H1 (cell line): ENCODE measurements at regions not wholly inside any gene's neighbourhood (a gene's known extent, or its start where the extent isn't known, plus 50 kb on each side); places are given as distances from the start of the nearest gene placed in this dataset.

Source experiments
- CTCF ChIA-PET: fragments of 300-600 bp; sonication (Branson Sonifier 250); formaldehyde crosslinking; loops from one replicate; lab custom pipeline; 2021; ENCODE audit not compliant: partially characterized antibody; lab: Charles Lee
- POLR2A ChIA-PET: fragments of 300-600 bp; sonication (Branson Sonifier 250); formaldehyde crosslinking; loops from one replicate; lab custom pipeline; 2021; ENCODE audit warnings: inconsistent platforms; ENCODE audit not compliant: partially characterized antibody; lab: Charles Lee
- DNase-seq, 2 experiments: peaks; one replicate each; pipeline versions ENCODE4 v3.0.0 to v3.0.0-alpha.2; 2010 to 2022; ENCODE audit warnings: low spot score in 2 of 2, low read depth in 1 of 2, mixed read lengths in 1 of 2
- FAIRE-seq: peaks from 2 replicates; lab custom pipeline; 2011; peaks lifted over from hg19 to GRCh38; lab: Jason Lieb, UNC
- H2AFZ ChIP-seq: 2 replicates; pipeline ENCODE4 v1.8.1; 2012; ENCODE audit warnings: low read length, inconsistent platforms
- H2AK5ac ChIP-seq: 2 replicates; pipeline ENCODE4 v1.6.1; 2013; ENCODE audit warnings: low read depth, low read length
- H2BK120ac ChIP-seq: replicated peaks from 2 replicates; pipeline ENCODE3; 2013; ENCODE audit warnings: low read depth, low read length, inconsistent platforms
- H2BK12ac ChIP-seq: 2 replicates; pipeline ENCODE4 v1.6.1; 2013; ENCODE audit warnings: low read depth, low read length
- H2BK15ac ChIP-seq: 2 replicates; pipeline ENCODE4 v1.6.1; 2013; ENCODE audit warnings: low read length
- H2BK20ac ChIP-seq: 2 replicates; pipeline ENCODE4 v1.6.1; 2013; ENCODE audit warnings: low read length
- H2BK5ac ChIP-seq: 2 replicates; pipeline ENCODE4 v1.6.1; 2013; ENCODE audit warnings: low read depth, low read length
- H3K14ac ChIP-seq: 2 replicates; pipeline ENCODE4 v1.6.1; 2013; ENCODE audit warnings: inconsistent platforms; ENCODE audit not compliant: insufficient read length
- H3K18ac ChIP-seq: 2 replicates; pipeline ENCODE4 v1.6.1; 2013; ENCODE audit warnings: low read length; ENCODE audit errors: extremely low read depth
- H3K23ac ChIP-seq: 2 replicates; pipeline ENCODE4 v1.6.1; 2013; ENCODE audit warnings: inconsistent platforms; ENCODE audit not compliant: insufficient read length
- H3K23me2 ChIP-seq: 2 replicates; pipeline ENCODE4 v1.6.1; 2013; ENCODE audit warnings: low read depth, low read length
- H3K27ac ChIP-seq: 2 replicates; pipeline ENCODE4 v1.6.1; 2011; ENCODE audit warnings: low read depth, low read length, inconsistent platforms
- H3K27me3 ChIP-seq, 4 experiments: replicated peaks in 1 of 4; 1 replicate in 1 of 4; 2 replicates in 3 of 4; pipeline versions ENCODE4 v1.6.1 to v1.8.1; 2011 to 2013; ENCODE audit warnings: low read length in 3 of 4, mild to moderate bottlenecking in 3 of 4, inconsistent platforms in 2 of 4, mixed read lengths in 2 of 4, moderate library complexity in 1 of 4; ENCODE audit not compliant: control insufficient read depth in 3 of 4, insufficient read depth in 3 of 4; ENCODE audit errors: extremely low read depth in 1 of 4
- H3K36me3 ChIP-seq, 4 experiments: 2 replicates each; pipeline versions ENCODE4 v1.6.1 to v1.8.1; 2011 to 2013; ENCODE audit warnings: mild to moderate bottlenecking in 4 of 4, low read length in 3 of 4, moderate library complexity in 2 of 4, control low read depth in 1 of 4, inconsistent platforms in 1 of 4; ENCODE audit not compliant: insufficient read depth in 4 of 4, control insufficient read depth in 2 of 4
- H3K4ac ChIP-seq: replicated peaks from 2 replicates; pipeline ENCODE3; 2013; ENCODE audit warnings: low read length, low read depth, mixed read lengths, inconsistent platforms; ENCODE audit not compliant: insufficient read length
- H3K4me1 ChIP-seq, 4 experiments: replicated peaks in 1 of 4; 1 replicate in 1 of 4; 2 replicates in 3 of 4; pipeline versions ENCODE4 v1.6.1 to v1.8.1; 2011 to 2013; ENCODE audit warnings: low read length in 3 of 4, inconsistent platforms in 2 of 4, mixed read lengths in 1 of 4; ENCODE audit not compliant: insufficient read depth in 4 of 4, control insufficient read depth in 3 of 4
- H3K4me2 ChIP-seq, 2 experiments: 2 replicates each; pipeline versions ENCODE4 v1.6.1 to v1.8.1; 2011 to 2013; ENCODE audit warnings: low read depth in 2 of 2, low read length in 2 of 2, control low read depth in 1 of 2, inconsistent platforms in 1 of 2, mild to moderate bottlenecking in 1 of 2; ENCODE audit not compliant: insufficient read depth in 1 of 2
- H3K4me3 ChIP-seq, 4 experiments: fragments of 200-600, 300-600 bp in 1 of 4; sonication (generic), shearing (Covaris generic), sonication (Bioruptor Twin) in 1 of 4; 2 replicates each; pipeline versions ENCODE4 v1.5.1 to v1.8.1; 2011 to 2016; ENCODE audit warnings: low read length in 4 of 4, low read depth in 3 of 4, control low read depth in 2 of 4, inconsistent platforms in 2 of 4, mild to moderate bottlenecking in 2 of 4, mixed read lengths in 1 of 4, moderate library complexity in 1 of 4; ENCODE audit not compliant: insufficient read depth in 2 of 4; ENCODE audit errors: extremely low read depth in 1 of 4
- H3K56ac ChIP-seq: replicated peaks from 2 replicates; pipeline ENCODE3; 2013; ENCODE audit warnings: low read depth, mild to moderate bottlenecking, mixed read lengths, low read length, inconsistent platforms; ENCODE audit not compliant: insufficient read length
- H3K79me1 ChIP-seq: 2 replicates; pipeline ENCODE4 v1.6.1; 2013; ENCODE audit warnings: low read depth, low read length, control low read depth
- H3K79me2 ChIP-seq, 2 experiments: 2 replicates each; pipeline versions ENCODE4 v1.6.1 to v1.8.1; 2012 to 2013; ENCODE audit warnings: low read length in 2 of 2, mild to moderate bottlenecking in 2 of 2, inconsistent platforms in 1 of 2; ENCODE audit not compliant: insufficient read depth in 2 of 2, control insufficient read depth in 1 of 2
- H3K9ac ChIP-seq, 4 experiments: replicated peaks in 1 of 4; 1 replicate in 1 of 4; 2 replicates in 3 of 4; pipeline versions ENCODE4 v1.6.1 to v1.8.1; 2011 to 2013; ENCODE audit warnings: low read depth in 3 of 4, low read length in 3 of 4, control low read depth in 2 of 4, mild to moderate bottlenecking in 2 of 4, moderate library complexity in 2 of 4, inconsistent platforms in 1 of 4; ENCODE audit errors: extremely low read depth in 1 of 4
- H3K9me3 ChIP-seq, 2 experiments: 2 replicates each; pipeline versions ENCODE4 v1.6.1 to v1.8.1; 2012 to 2013; ENCODE audit warnings: mild to moderate bottlenecking in 2 of 2, moderate library complexity in 2 of 2, control low read depth in 1 of 2, inconsistent platforms in 1 of 2, low read depth in 1 of 2, low read length in 1 of 2, mixed read lengths in 1 of 2; ENCODE audit not compliant: insufficient read depth in 2 of 2
- H4K20me1 ChIP-seq, 2 experiments: replicated peaks in 1 of 2; 2 replicates each; pipeline versions ENCODE3 to v1.8.1; 2011 to 2013; ENCODE audit warnings: inconsistent platforms in 2 of 2, low read length in 2 of 2, mild to moderate bottlenecking in 1 of 2; ENCODE audit not compliant: insufficient read depth in 2 of 2, control insufficient read depth in 1 of 2
- H4K5ac ChIP-seq: 2 replicates; pipeline ENCODE4 v1.6.1; 2013; ENCODE audit warnings: low read length, low read depth, mixed read lengths, inconsistent platforms; ENCODE audit not compliant: insufficient read length
- H4K8ac ChIP-seq: 2 replicates; pipeline ENCODE4 v1.8.0; 2013; ENCODE audit warnings: mild to moderate bottlenecking, moderate library complexity, low read length, inconsistent platforms; ENCODE audit not compliant: insufficient read depth; ENCODE audit errors: extremely low read depth
- H4K91ac ChIP-seq: replicated peaks from 2 replicates; pipeline ENCODE3; 2013; ENCODE audit warnings: low read length, mixed read lengths, inconsistent platforms; ENCODE audit not compliant: insufficient read length
- BACH1 ChIP-seq: IDR thresholded peaks from 2 replicates; pipeline ENCODE4 v1.6.1; 2012; ENCODE audit warnings: low read length, improper control_type of control experiment
- BCL11A ChIP-seq, 2 experiments: IDR thresholded peaks; one replicate each; pipeline ENCODE4 v1.6.1; 2011; ENCODE audit warnings: low read depth in 2 of 2, low read length in 2 of 2, mild to moderate bottlenecking in 2 of 2
- CEBPB ChIP-seq: IDR thresholded peaks from 2 replicates; pipeline ENCODE4 v1.6.1; 2012; ENCODE audit warnings: low read depth, low read length
- CTBP2 ChIP-seq: IDR thresholded peaks from 2 replicates; pipeline ENCODE4 v1.7.0; 2011; ENCODE audit warnings: borderline replicate concordance, mild to moderate bottlenecking, moderate library complexity, mixed read lengths, low read length; ENCODE audit not compliant: insufficient read depth, insufficient read length
- GTF2F1 ChIP-seq: IDR thresholded peaks from 2 replicates; pipeline ENCODE4 v1.6.1; 2012; ENCODE audit warnings: low read depth, low read length, improper control_type of control experiment, borderline replicate concordance
- JUND ChIP-seq: IDR thresholded peaks from 2 replicates; pipeline ENCODE4 v1.6.1; 2011; ENCODE audit warnings: mild to moderate bottlenecking, improper control_type of control experiment, low read length
- KDM1A ChIP-seq: fragments of 200-600, 300-600 bp; sonication (generic); IDR thresholded peaks from 2 replicates; pipeline ENCODE4 v1.7.1; 2016; ENCODE audit warnings: mild to moderate bottlenecking, low read length, borderline replicate concordance
- KDM5A ChIP-seq: fragments of 200-600 bp; IDR thresholded peaks from 2 replicates; pipeline ENCODE4 v1.7.1; 2012; ENCODE audit warnings: mild to moderate bottlenecking, low read length, inconsistent platforms, mixed read lengths
- MAFK ChIP-seq: IDR thresholded peaks from 2 replicates; pipeline ENCODE4 v1.6.1; 2012; ENCODE audit warnings: low read depth, mild to moderate bottlenecking, improper control_type of control experiment, low read length
- MAX ChIP-seq: IDR thresholded peaks from 2 replicates; pipeline ENCODE4 v1.6.1; 2012; ENCODE audit warnings: inconsistent platforms
- POLR2AphosphoS5 ChIP-seq: IDR thresholded peaks from 2 replicates; pipeline ENCODE4 v1.6.1; 2011; ENCODE audit warnings: low read depth, low read length
- SP1 ChIP-seq: IDR thresholded peaks from 2 replicates; pipeline ENCODE4 v1.6.1; 2011; ENCODE audit warnings: low read depth, low read length
- SUZ12 ChIP-seq: fragments of 200-600 bp; sonication (generic); IDR thresholded peaks from 2 replicates; pipeline ENCODE4 v1.6.1; 2012; ENCODE audit warnings: mild to moderate bottlenecking, inconsistent platforms, low read length, moderate library complexity, mixed read lengths
- TAF7 ChIP-seq: optimal IDR thresholded peaks from 2 replicates; pipeline ENCODE3; 2011; ENCODE audit warnings: low read depth, mild to moderate bottlenecking, inconsistent platforms, low read length, moderate library complexity, borderline replicate concordance
- USF2 ChIP-seq: IDR thresholded peaks from 2 replicates; pipeline ENCODE4 v1.6.1; 2011; ENCODE audit warnings: low read length, improper control_type of control experiment
- WGBS, 2 experiments: shearing (Covaris generic) in 1 of 2; methylation state at CpG; one replicate each; pipeline versions ENCODE4 v1.1.6 to v1.1.7; 2013 to 2015; ENCODE audit warnings: low lambda C conversion rate in 2 of 2, mixed read lengths in 2 of 2, inconsistent platforms in 1 of 2, low coverage in 1 of 2, missing lambda C conversion rate in 1 of 2; ENCODE audit not compliant: insufficient replicate concordance in 2 of 2, insufficient coverage in 1 of 2, insufficient read length in 1 of 2; ENCODE audit errors: extremely low coverage in 1 of 2, missing lambda C conversion rate in 1 of 2; 5-methylcytosine and 5-hydroxymethylcytosine counted together

DNA sequence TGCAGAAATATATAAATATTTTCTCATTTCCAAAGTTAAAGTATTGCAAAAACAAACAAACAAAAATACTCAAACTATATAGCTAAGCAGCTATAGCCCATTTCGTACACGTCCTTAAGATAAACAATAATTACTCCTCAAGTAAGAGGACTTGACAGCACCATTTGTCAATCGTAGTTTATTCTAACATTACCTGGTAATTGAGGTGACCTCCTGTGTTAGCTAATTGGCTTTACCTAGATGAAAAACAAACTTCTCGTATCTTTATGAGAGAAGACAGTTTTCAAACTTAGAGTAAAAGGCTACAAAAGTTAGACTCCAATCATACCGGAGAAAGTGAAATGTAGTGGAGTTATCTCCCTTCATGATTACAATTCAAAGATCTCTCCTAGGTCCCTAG is 1876.1 kb upstream of the PCDH20 start:
- H3K23me2 ChIP-seq = no peaks in the 10 kb centered on the region
- H3K18ac ChIP-seq = no peak overlapping the region
- H3K23ac ChIP-seq = no peak overlapping the region
- H3K4me1 ChIP-seq = no peaks in the 10 kb centered on the region
- no peak overlapping the region for H2BK15ac ChIP-seq
- no peaks in the 10 kb centered on the region for H3K79me2 ChIP-seq
- H4K5ac ChIP-seq = no peak overlapping the region
- H2BK20ac ChIP-seq = no peak overlapping the region
- no peak overlapping the region for H2AK5ac ChIP-seq
- H3K56ac ChIP-seq = no peak overlapping the region
- no peak overlapping the region for H3K14ac ChIP-seq
- H3K9ac ChIP-seq = no peak overlapping the region
- H4K8ac ChIP-seq = no peak overlapping the region
- H2BK5ac ChIP-seq = no peak overlapping the region
- DNase-seq = no peak
- no peak overlapping the region for H4K91ac ChIP-seq
- H3K9me3 ChIP-seq = no peaks in the 10 kb centered on the region
- H2AFZ ChIP-seq = no peak overlapping the region
- no peak overlapping the region for H2BK12ac ChIP-seq
- no peak overlapping the region for H2BK120ac ChIP-seq
- no peak for FAIRE-seq
- WGBS, 2 experiments = 94% methylated on average over 5 of the region's 5 CpGs; no CpG with 5 or more reads in 1 of the 2 experiments
- no peaks in the 10 kb centered on the region for H3K79me1 ChIP-seq
- no peak overlapping the region for H3K4me2 ChIP-seq
- H3K27ac ChIP-seq = no peak overlapping the region
- no peaks in the 10 kb centered on the region for H3K27me3 ChIP-seq
- H3K4me3 ChIP-seq = no peak overlapping the region
- POLR2A ChIA-PET = no interaction called here
- no peak overlapping the region for H3K4ac ChIP-seq
- CTCF ChIA-PET = no interaction called here
- no peaks in the 10 kb centered on the region for H3K36me3 ChIP-seq
- H4K20me1 ChIP-seq = no peaks in the 10 kb centered on the region
- no peak for TF ChIP-seq JUND
- TF ChIP-seq CTBP2 = no peak
- no peak for TF ChIP-seq GTF2F1
- no peak for TF ChIP-seq KDM1A
- no peak for TF ChIP-seq MAFK
- no peak for TF ChIP-seq MAX
- no peak for TF ChIP-seq BACH1
- TF ChIP-seq USF2 = no peak
- no peak for TF ChIP-seq SP1
- no peak for TF ChIP-seq TAF7
- no peak for TF ChIP-seq CEBPB
- no peak for TF ChIP-seq BCL11A (IDR thresholded peaks at IDR 0.05; ENCODE audit: low read depth in 2 of 2, low read length in 2 of 2)
- TF ChIP-seq SUZ12 = no peak
- TF ChIP-seq KDM5A = no peak
- no peak for TF ChIP-seq POLR2AphosphoS5
